Mesodermal cell (in vitro differentiated cells): ENCODE measurements at regions not wholly inside any gene's neighbourhood (a gene's known extent, or its start where the extent isn't known, plus 50 kb on each side); places are given as distances from the start of the nearest gene placed in this dataset.

ENCODE experiments used
- H3K27ac ChIP-seq: 2 replicates; pipeline ENCODE4 v1.7.0; 2013; ENCODE audit warnings: mild to moderate bottlenecking, low read depth, low read length, moderate library complexity; ENCODE audit not compliant: severe bottlenecking
- H3K36me3 ChIP-seq: 2 replicates; pipeline ENCODE4 v1.7.1; 2013; ENCODE audit warnings: mild to moderate bottlenecking, low read length, moderate library complexity; ENCODE audit not compliant: control insufficient read depth, insufficient read depth
- H3K4me1 ChIP-seq: one replicate; pipeline ENCODE4 v1.7.1; 2013; ENCODE audit warnings: mild to moderate bottlenecking, low read length; ENCODE audit not compliant: insufficient read depth, control insufficient read depth, poor library complexity, severe bottlenecking
- H3K4me3 ChIP-seq: 2 replicates; pipeline ENCODE4 v1.7.0; 2013; ENCODE audit warnings: low read length, control low read depth, mild to moderate bottlenecking; ENCODE audit not compliant: insufficient read depth, poor library complexity, severe bottlenecking; ENCODE audit errors: extremely low read depth
- H3K9me3 ChIP-seq: 2 replicates; pipeline ENCODE4 v1.7.1; 2013; ENCODE audit warnings: mild to moderate bottlenecking, low read length, moderate library complexity; ENCODE audit not compliant: control insufficient read depth
- WGBS, 2 experiments: methylation state at CpG; one replicate each; pipeline ENCODE4 v1.1.5; 2013; ENCODE audit warnings: missing lambda C conversion rate in 2 of 2; ENCODE audit not compliant: insufficient coverage in 2 of 2; 5-methylcytosine and 5-hydroxymethylcytosine counted together

GRCh38 chr16:55214974-55215494 is 109.0 kb upstream of the IRX6 start:
- Histone ChIP-seq H3K4me3 (no peak overlapping the region), H3K36me3 (no peaks in the 10 kb centered on the region), H3K9me3 (no peaks in the 10 kb centered on the region), H3K4me1 (no peaks in the 10 kb centered on the region), H3K27ac (no peak overlapping the region)
- WGBS, 2 experiments, result 90 to 93% methylated on average over 1 to 3 of the region's 5 CpGs

- Histone ChIP-seq H3K4me1 (no peaks in the 10 kb centered on the region), H3K27ac (no peak overlapping the region), H3K4me3 (no peak overlapping the region), H3K36me3 (no peaks in the 10 kb centered on the region), H3K9me3 (no peaks in the 10 kb centered on the region)
- 33 to 40% methylated on average over 1 of the region's 2 CpGs for whole genome bisulfite sequencing, 2 experiments
These were observed 106.6 kb upstream of the IRX6 start for GRCh38 chr16:55217392-55217791.

GRCh38 chr16:55221836-55222235 is 102.2 kb upstream of the IRX6 start:
- H3K27ac ChIP-seq, result no peak overlapping the region
- H3K36me3 ChIP-seq, result no peaks in the 10 kb centered on the region
- H3K4me3 ChIP-seq, result no peak overlapping the region
- peaks cover 6% of the 10 kb centered on the region for H3K9me3 ChIP-seq
- WGBS, 2 experiments, result 56 to 78% methylated on average over 1 of the region's 3 CpGs
- no peaks in the 10 kb centered on the region for H3K4me1 ChIP-seq

- WGBS, 2 experiments, result 90 to 95% methylated on average over 5 to 6 of the region's 7 CpGs
- Histone ChIP-seq H3K36me3 (no peaks in the 10 kb centered on the region), H3K4me3 (no peak overlapping the region), H3K27ac (no peak overlapping the region), H3K4me1 (no peaks in the 10 kb centered on the region), H3K9me3 (peaks cover 6% of the 10 kb centered on the region)
These were observed 101.5 kb upstream of the IRX6 start for GRCh38 chr16:55222486-55222885.

- WGBS, 2 experiments, result 79 to 84% methylated on average over 5 of the region's 5 CpGs
- H3K36me3 ChIP-seq, result no peaks in the 10 kb centered on the region
- H3K27ac ChIP-seq, result no peak overlapping the region
- H3K4me1 ChIP-seq, result no peaks in the 10 kb centered on the region
- no peak overlapping the region for H3K4me3 ChIP-seq
- peaks cover 6% of the 10 kb centered on the region for H3K9me3 ChIP-seq
These were observed 97.9 kb upstream of the IRX6 start for GRCh38 chr16:55225972-55226542.

- no peaks in the 10 kb centered on the region for H3K4me1 ChIP-seq
- 80 to 83% methylated on average over 1 to 2 of the region's 7 CpGs for WGBS, 2 experiments
- no peaks in the 10 kb centered on the region for H3K36me3 ChIP-seq
These were observed 91.2 kb upstream of the IRX6 start for GRCh38 chr16:55232822-55233221.

GRCh38 chr16:55233464-55233863 is 90.5 kb upstream of the IRX6 start:
- WGBS, 2 experiments, result no CpG with 5 or more reads among the region's 1 CpG
- Histone ChIP-seq H3K4me1 (no peaks in the 10 kb centered on the region), H3K9me3 (no peaks in the 10 kb centered on the region), H3K4me3 (no peak overlapping the region), H3K27ac (no peak overlapping the region), H3K36me3 (no peaks in the 10 kb centered on the region)

More at GRCh38 chr16:55232822-55233221, 91.2 kb upstream of the IRX6 start:
- H3K4me3 ChIP-seq, result no peak overlapping the region
- no peak overlapping the region for H3K27ac ChIP-seq
- H3K9me3 ChIP-seq, result no peaks in the 10 kb centered on the region

GRCh38 chr16:55236655-55237054 is 87.3 kb upstream of the IRX6 start:
- Histone ChIP-seq H3K36me3 (no peaks in the 10 kb centered on the region), H3K4me3 (no peak overlapping the region), H3K4me1 (no peaks in the 10 kb centered on the region), H3K9me3 (no peaks in the 10 kb centered on the region), H3K27ac (no peak overlapping the region)
- WGBS, 2 experiments, result 51 to 82% methylated on average over 3 to 5 of the region's 5 CpGs

GRCh38 chr16:55239723-55240122 is 84.3 kb upstream of the IRX6 start:
- no peak overlapping the region for H3K27ac ChIP-seq
- H3K9me3 ChIP-seq, result no peaks in the 10 kb centered on the region
- no peaks in the 10 kb centered on the region for H3K4me1 ChIP-seq
- H3K4me3 ChIP-seq, result no peak overlapping the region
- no peaks in the 10 kb centered on the region for H3K36me3 ChIP-seq

- no peaks in the 10 kb centered on the region for H3K4me1 ChIP-seq
- H3K9me3 ChIP-seq, result no peaks in the 10 kb centered on the region
- no peak overlapping the region for H3K4me3 ChIP-seq
- no peak overlapping the region for H3K27ac ChIP-seq
- WGBS, 2 experiments, result 47 to 48% methylated on average over 5 to 7 of the region's 7 CpGs
- H3K36me3 ChIP-seq, result no peaks in the 10 kb centered on the region
These were observed 83.1 kb upstream of the IRX6 start for GRCh38 chr16:55240888-55241287.

GRCh38 chr16:55242667-55243066 is 81.3 kb upstream of the IRX6 start:
- no CpG with 5 or more reads among the region's 3 CpGs for WGBS, 2 experiments
- no peaks in the 10 kb centered on the region for H3K36me3 ChIP-seq
- no peak overlapping the region for H3K27ac ChIP-seq
- no peaks in the 10 kb centered on the region for H3K4me1 ChIP-seq
- no peak overlapping the region for H3K4me3 ChIP-seq
- H3K9me3 ChIP-seq, result no peaks in the 10 kb centered on the region
